GM23338 (cell line): ENCODE measurements at regions not wholly inside any gene's neighbourhood (a gene's known extent, or its start where the extent isn't known, plus 50 kb on each side); places are given as distances from the start of the nearest gene placed in this dataset.

ENCODE experiments used
- ATAC-seq: fragments of 200-7000 bp; cut with Tn5 transposase; 3 replicates; pipeline ENCODE4 v1.9.1; 2020
- DNase-seq: peaks from one replicate; pipeline ENCODE4 v3.0.0-alpha.2; 2015; ENCODE audit warnings: low spot score
- H2AFZ ChIP-seq: fragments of 200-600 bp; sonication (generic); 2 replicates; pipeline ENCODE4 v1.8.0; 2016; ENCODE audit warnings: antibody characterized with exemption, mild to moderate bottlenecking, moderate library complexity
- H3F3A ChIP-seq: fragments of 200-600 bp; sonication (generic); replicated peaks from 2 replicates; pipeline ENCODE4 v1.8.0; 2017; ENCODE audit warnings: antibody characterized with exemption, mixed run types, low read depth
- H3K27ac ChIP-seq: fragments of 200-600 bp; sonication (generic); 2 replicates; pipeline ENCODE4 v1.6.1; 2016; ENCODE audit warnings: low read depth
- H3K27me3 ChIP-seq: fragments of 200-600 bp; sonication (generic); 2 replicates; pipeline ENCODE4 v1.8.0; 2016; ENCODE audit warnings: mild to moderate bottlenecking, mixed run types, moderate library complexity; ENCODE audit not compliant: insufficient read depth
- H3K36me3 ChIP-seq: fragments of 200-600 bp; sonication (generic); 2 replicates; pipeline ENCODE4 v1.8.0; 2016; ENCODE audit warnings: mild to moderate bottlenecking; ENCODE audit not compliant: insufficient read depth
- H3K4me1 ChIP-seq: fragments of 200-600 bp; sonication (generic); 2 replicates; pipeline ENCODE4 v1.8.0; 2016; ENCODE audit warnings: mild to moderate bottlenecking, moderate library complexity; ENCODE audit not compliant: insufficient read depth
- H3K4me2 ChIP-seq: fragments of 200-600 bp; sonication (generic); 2 replicates; pipeline ENCODE4 v1.7.1; 2017; ENCODE audit warnings: mixed run types
- H3K4me3 ChIP-seq: fragments of 200-600 bp; sonication (generic); 2 replicates; pipeline ENCODE4 v1.6.1; 2016; ENCODE audit warnings: mixed run types
- H3K79me2 ChIP-seq: fragments of 200-600 bp; sonication (generic); replicated peaks from 2 replicates; pipeline ENCODE4 v1.8.0; 2017; ENCODE audit warnings: mild to moderate bottlenecking; ENCODE audit not compliant: insufficient read depth
- H3K9me2 ChIP-seq: fragments of 200-600 bp; sonication (generic); 2 replicates; pipeline ENCODE4 v1.8.0; 2017; ENCODE audit not compliant: insufficient read depth
- H4K20me1 ChIP-seq: fragments of 200-600 bp; sonication (generic); replicated peaks from 2 replicates; pipeline ENCODE4 v1.8.0; 2017; ENCODE audit warnings: mild to moderate bottlenecking; ENCODE audit not compliant: insufficient read depth
- H3K27ac Mint-ChIP-seq: 2 replicates; pipeline ENCODE4 v1.8.0; 2020; ENCODE audit warnings: inconsistent platforms, mild to moderate bottlenecking, moderate library complexity, mixed read lengths
- H3K27me3 Mint-ChIP-seq: 3 replicates; pipeline ENCODE4 v1.8.0; 2022; ENCODE audit warnings: low read depth, mild to moderate bottlenecking, moderate library complexity, mixed read lengths, inconsistent platforms; ENCODE audit not compliant: insufficient read depth, poor library complexity
- H3K36me3 Mint-ChIP-seq: 3 replicates; pipeline ENCODE4 v1.8.0; 2021; ENCODE audit warnings: low read depth, mild to moderate bottlenecking, inconsistent platforms, moderate library complexity, mixed read lengths
- H3K4me1 Mint-ChIP-seq: 3 replicates; pipeline ENCODE4 v1.8.0; 2020; ENCODE audit warnings: mild to moderate bottlenecking, inconsistent platforms, mixed read lengths
- H3K4me3 Mint-ChIP-seq: 3 replicates; pipeline ENCODE4 v1.8.0; 2021; ENCODE audit warnings: moderate library complexity, mild to moderate bottlenecking, inconsistent platforms, mixed read lengths
- H3K9me3 Mint-ChIP-seq: 3 replicates; pipeline ENCODE4 v1.8.0; 2020; ENCODE audit warnings: moderate library complexity, mild to moderate bottlenecking, inconsistent platforms, mixed read lengths
- CREB1 ChIP-seq: fragments of 250-450 bp; sonication (Bioruptor Pico); IDR thresholded peaks from 2 replicates; pipeline ENCODE4 v1.5.0; 2020; ENCODE audit warnings: low read depth, mild to moderate bottlenecking, moderate library complexity
- CTCF ChIP-seq, 2 experiments: fragments of 200-600 bp in 1 of 2; sonication (generic) in 1 of 2; conservative IDR thresholded peaks; 2 replicates each; pipeline versions ENCODE4 v1.5.1 to v1.6.1; 2016 to 2017; ENCODE audit warnings: antibody characterized with exemption in 2 of 2, low read depth in 2 of 2, mild to moderate bottlenecking in 2 of 2, moderate library complexity in 1 of 2
- EZH2 ChIP-seq: fragments of 200-600 bp; sonication (generic); IDR thresholded peaks from one replicate; pipeline ENCODE4 v1.8.0; 2017; ENCODE audit warnings: antibody characterized with exemption, mild to moderate bottlenecking, low read depth; ENCODE audit not compliant: unreplicated experiment
- EZH2phosphoT487 ChIP-seq: fragments of 200-600 bp; sonication (generic); IDR thresholded peaks from one replicate; pipeline ENCODE4 v1.8.1; 2018; ENCODE audit warnings: antibody characterized with exemption; ENCODE audit not compliant: unreplicated experiment
- JUNB ChIP-seq: IDR thresholded peaks from one replicate; pipeline ENCODE4 v1.6.1; 2016; ENCODE audit warnings: antibody characterized with exemption; ENCODE audit not compliant: unreplicated experiment
- NANOG ChIP-seq: IDR thresholded peaks from 2 replicates; pipeline ENCODE4 v1.6.1; 2016; ENCODE audit warnings: antibody characterized with exemption, borderline replicate concordance
- REST ChIP-seq: IDR thresholded peaks from one replicate; pipeline ENCODE4 v1.6.1; 2018; ENCODE audit warnings: antibody characterized with exemption; ENCODE audit not compliant: unreplicated experiment
- STAT1 ChIP-seq: IDR thresholded peaks from one replicate; pipeline ENCODE4 v1.6.1; 2016; ENCODE audit warnings: antibody characterized with exemption; ENCODE audit not compliant: unreplicated experiment
- ZNF114 ChIP-seq: fragments of 250-450 bp; sonication (Bioruptor Pico); IDR thresholded peaks from 2 replicates; pipeline ENCODE4 v1.5.0; 2020; ENCODE audit warnings: mild to moderate bottlenecking, moderate library complexity
- ZNF331 ChIP-seq: fragments of 250-450 bp; sonication (Bioruptor Pico); IDR thresholded peaks from 2 replicates; pipeline ENCODE4 v1.5.0; 2020; ENCODE audit warnings: low read depth, mild to moderate bottlenecking, moderate library complexity
- TF ChIP-seq, protein P1 (sequence below): IDR thresholded peaks from 2 replicates; pipeline ENCODE4 v1.6.1; 2016; ENCODE audit warnings: antibody characterized with exemption

DNA sequence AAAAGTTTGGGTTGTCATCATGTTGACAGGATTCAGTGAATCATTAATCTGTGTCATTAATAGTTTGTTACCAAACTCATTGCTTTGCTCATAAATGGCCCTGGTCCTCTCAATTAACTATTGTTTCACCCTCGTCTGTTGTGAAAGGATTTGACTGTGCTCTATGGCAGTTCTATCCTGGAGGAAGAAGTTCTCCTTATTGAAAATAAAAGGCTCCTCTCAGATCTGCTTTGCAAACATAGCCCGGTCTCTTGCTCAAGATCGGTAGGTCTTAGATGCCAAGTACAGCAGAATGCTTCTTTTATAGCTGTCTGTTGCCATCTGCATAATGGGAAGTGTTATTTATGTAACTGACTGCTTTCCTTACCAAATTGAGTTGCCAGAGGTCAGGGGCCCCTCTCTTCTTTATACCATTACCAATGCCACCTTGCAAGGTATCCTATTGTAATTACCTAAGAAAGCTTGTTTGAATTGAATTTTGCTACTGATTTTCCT is 146.5 kb downstream of the EBLN2 start:
- H3K27ac Mint-ChIP-seq, result no peak overlapping the region
- Histone ChIP-seq H3K4me1 (no peaks in the 10 kb centered on the region), H3K4me2 (no peak overlapping the region), H3K79me2 (no peaks in the 10 kb centered on the region), H3K27ac (no peak overlapping the region), H4K20me1 (no peaks in the 10 kb centered on the region), H3K4me3 (no peak overlapping the region), H3K36me3 (no peaks in the 10 kb centered on the region), H3F3A (no peaks in the 10 kb centered on the region), H3K27me3 (no peaks in the 10 kb centered on the region), H2AFZ (no peak overlapping the region), H3K9me2 (no peaks in the 10 kb centered on the region)
- H3K36me3 Mint-ChIP-seq, result no peaks in the 10 kb centered on the region
- DNase-seq, result no peak
- H3K4me1 Mint-ChIP-seq, result no peaks in the 10 kb centered on the region
- H3K27me3 Mint-ChIP-seq, result peaks cover 1% of the 10 kb centered on the region
- ATAC-seq, result no peak
- no peak for TF ChIP-seq ZNF331 (CRISPR knock-in tag)
- TF ChIP-seq, protein P1, sequence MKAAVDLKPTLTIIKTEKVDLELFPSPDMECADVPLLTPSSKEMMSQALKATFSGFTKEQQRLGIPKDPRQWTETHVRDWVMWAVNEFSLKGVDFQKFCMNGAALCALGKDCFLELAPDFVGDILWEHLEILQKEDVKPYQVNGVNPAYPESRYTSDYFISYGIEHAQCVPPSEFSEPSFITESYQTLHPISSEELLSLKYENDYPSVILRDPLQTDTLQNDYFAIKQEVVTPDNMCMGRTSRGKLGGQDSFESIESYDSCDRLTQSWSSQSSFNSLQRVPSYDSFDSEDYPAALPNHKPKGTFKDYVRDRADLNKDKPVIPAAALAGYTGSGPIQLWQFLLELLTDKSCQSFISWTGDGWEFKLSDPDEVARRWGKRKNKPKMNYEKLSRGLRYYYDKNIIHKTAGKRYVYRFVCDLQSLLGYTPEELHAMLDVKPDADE, result no peak
- TF ChIP-seq EZH2phosphoT487, result no peak
- TF ChIP-seq REST, result no peak
- TF ChIP-seq EZH2, result no peak
- TF ChIP-seq STAT1, result no peak
- TF ChIP-seq CTCF (conservative IDR thresholded peaks at IDR 0.05; ENCODE audit: low read depth in 2 of 2), result no peak
- no peak for TF ChIP-seq ZNF114 (CRISPR knock-in tag)
- no peaks in the 10 kb centered on the region for H3K9me3 Mint-ChIP-seq
- H3K4me3 Mint-ChIP-seq, result no peak overlapping the region

DNA sequence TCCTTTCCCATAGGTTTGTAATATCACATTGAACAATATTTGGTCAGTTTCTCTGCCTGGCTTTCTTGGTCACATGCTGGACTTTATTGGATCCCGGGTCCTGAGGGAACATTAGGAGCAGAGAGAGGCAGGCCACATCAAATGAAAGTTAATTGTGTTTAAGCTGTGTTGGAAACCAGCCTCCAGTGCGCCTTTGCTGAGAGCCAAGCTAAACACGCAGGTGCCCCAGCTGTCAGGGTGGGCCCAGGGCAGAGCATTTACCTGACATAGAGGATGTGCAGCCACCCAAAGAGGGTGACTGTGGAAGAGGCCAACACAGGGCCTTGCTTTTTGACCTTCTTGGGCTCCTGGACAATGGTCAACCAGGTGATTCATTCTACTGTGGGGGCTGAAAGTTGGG is 149.3 kb downstream of the EBLN2 start:
- Histone ChIP-seq H4K20me1 (no peaks in the 10 kb centered on the region), H3K4me1 (no peaks in the 10 kb centered on the region), H3K79me2 (no peaks in the 10 kb centered on the region), H3K4me2 (no peak overlapping the region), H2AFZ (no peak overlapping the region), H3K36me3 (no peaks in the 10 kb centered on the region), H3K4me3 (no peak overlapping the region), H3K27me3 (no peaks in the 10 kb centered on the region), H3K9me2 (no peaks in the 10 kb centered on the region), H3F3A (no peaks in the 10 kb centered on the region), H3K27ac (no peak overlapping the region)
- no peak for ATAC-seq
- no peak for DNase-seq
- no peaks in the 10 kb centered on the region for H3K36me3 Mint-ChIP-seq
- no peak overlapping the region for H3K4me3 Mint-ChIP-seq
- no peak overlapping the region for H3K27ac Mint-ChIP-seq
- 0 out of 3 replicates have a peak, but pooled peaks cover 2% of the 10 kb centered on the region for H3K9me3 Mint-ChIP-seq
- no peaks in the 10 kb centered on the region for H3K4me1 Mint-ChIP-seq
- no peaks in the 10 kb centered on the region for H3K27me3 Mint-ChIP-seq
- TF ChIP-seq CREB1 (CRISPR knock-in tag) (no peak), NANOG (no peak), EZH2 (no peak), JUNB (no peak)
